Fibroblast of skin of left quadriceps (primary cell): ENCODE measurements at regions not wholly inside any gene's neighbourhood (a gene's known extent, or its start where the extent isn't known, plus 50 kb on each side); places are given as distances from the start of the nearest gene placed in this dataset.
"Not testable (repeated sequence)": the region's sequence is repeated elsewhere in the genome, so short reads cannot be mapped to it uniquely, and the experiment has no call there.

Experiments used
- DNase-seq, 2 experiments: peaks; one replicate each; pipeline ENCODE4 v3.0.0-alpha.2; 2013; ENCODE audit warnings: low read depth in 2 of 2

DNA sequence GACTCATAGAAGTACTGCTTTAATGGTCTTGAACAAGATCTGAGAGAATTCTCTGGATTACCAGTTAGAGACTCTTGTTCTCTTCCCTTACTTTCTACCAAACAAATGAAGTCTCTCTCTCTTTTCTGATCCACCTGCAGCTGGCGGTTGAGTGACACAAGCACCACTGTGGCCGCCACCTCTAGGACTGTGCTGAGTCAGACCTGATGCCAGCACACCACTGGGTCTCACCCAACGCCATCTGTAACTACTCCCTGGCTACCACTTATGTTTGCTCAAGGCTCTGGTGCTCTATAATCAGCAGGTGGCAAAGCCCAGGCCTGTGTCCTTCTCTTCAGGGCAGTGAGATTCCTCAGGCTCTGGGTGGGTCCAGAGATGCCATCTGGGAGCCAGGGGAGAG lies 1173.5 kb downstream of the RPA4 start:
- DNase-seq, result no peak

GRCh38 chrX:98065151-98065550 lies 1181.4 kb downstream of the RPA4 start:
- DNase-seq, result no peak

- DNase-seq, result peak; percentile 3
Observed at GRCh38 chrX:98067611-98068010, 1183.9 kb downstream of the RPA4 start.

DNA sequence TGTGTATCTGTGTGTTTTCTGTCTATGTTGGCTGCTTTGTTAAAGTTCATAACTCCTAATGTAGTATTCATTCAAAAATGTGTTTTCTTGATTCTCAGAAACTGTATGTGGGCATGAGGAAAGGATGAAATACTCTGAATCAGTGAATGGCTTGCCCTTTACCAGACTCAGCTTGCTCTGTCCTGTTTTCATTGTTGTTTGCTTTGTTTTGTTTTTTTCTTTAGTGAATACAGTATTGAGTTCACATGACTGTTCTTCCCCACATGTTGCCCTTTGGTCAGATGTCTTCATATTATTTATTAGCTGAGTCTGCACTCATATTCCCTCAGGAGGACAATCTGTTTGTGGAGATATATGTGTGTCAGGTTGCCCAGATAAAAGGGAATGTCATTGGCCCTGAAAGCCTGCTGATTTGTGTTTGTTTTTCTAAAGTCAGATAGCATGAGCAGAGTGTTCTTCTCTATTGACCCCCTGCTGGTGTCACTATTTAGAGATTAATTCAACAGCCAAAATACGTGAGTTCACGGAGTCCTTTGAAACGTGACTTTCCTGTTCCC lies 1184.4 kb downstream of the RPA4 start:
- DNase-seq, result no peak

DNA sequence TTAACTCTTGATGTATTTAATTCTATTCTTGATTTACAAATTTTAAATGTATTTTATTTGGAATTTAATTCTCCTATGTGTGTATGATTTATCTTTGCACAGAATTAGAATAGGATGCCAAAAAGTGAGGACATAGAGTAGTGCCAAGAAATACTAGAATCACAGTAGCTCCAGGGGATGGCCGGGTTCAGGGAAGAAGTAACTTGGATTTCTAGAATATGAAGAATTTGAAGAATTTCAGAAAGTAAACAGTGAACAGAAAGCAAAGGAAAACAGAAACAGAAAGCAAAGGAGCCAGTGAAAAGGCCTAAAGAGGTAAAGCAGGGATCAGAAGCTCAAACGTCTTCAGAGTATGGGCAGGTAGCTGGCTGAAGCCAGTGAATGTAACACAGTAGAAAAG lies 1187.6 kb downstream of the RPA4 start:
- no peak for DNase-seq

DNA sequence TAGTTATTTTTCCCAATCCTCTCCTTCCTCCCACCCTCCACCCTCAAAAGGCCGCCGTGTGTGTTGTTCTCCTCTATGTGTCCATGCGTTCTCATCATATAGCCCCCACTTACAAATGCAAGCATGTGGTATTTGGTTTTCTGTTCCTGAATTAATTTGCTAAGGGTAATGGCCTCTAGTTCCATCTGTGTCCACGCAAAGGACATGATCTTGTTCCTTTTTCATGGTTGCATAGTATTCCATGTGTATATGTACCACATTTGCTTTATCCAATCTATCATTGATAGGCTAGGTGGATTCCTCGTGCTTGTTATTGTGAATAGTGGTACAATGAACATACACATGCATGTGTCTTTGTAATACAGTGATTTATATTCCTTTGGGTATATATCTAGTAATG lies 1193.7 kb downstream of the RPA4 start:
- no peak for DNase-seq

DNA sequence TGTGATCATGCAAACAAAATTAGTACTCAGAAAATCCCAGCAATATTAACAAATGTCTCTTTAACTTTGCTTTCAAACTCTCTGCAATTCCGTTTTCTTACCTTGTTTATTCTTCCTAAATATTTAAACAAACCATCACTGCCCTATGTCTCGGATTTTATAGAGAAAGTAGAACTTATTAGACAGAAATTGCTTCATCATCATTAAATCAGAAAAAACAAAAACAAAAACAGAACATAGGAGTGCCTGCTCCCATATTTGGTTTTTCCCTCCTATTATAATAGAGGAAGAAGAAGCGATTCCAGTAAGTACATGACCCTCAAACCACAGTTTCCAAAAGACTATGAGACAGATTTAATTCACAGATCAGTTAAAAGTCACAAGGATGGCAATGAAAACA lies 1228.0 kb downstream of the RPA4 start:
- DNase-seq, result no peak

DNA sequence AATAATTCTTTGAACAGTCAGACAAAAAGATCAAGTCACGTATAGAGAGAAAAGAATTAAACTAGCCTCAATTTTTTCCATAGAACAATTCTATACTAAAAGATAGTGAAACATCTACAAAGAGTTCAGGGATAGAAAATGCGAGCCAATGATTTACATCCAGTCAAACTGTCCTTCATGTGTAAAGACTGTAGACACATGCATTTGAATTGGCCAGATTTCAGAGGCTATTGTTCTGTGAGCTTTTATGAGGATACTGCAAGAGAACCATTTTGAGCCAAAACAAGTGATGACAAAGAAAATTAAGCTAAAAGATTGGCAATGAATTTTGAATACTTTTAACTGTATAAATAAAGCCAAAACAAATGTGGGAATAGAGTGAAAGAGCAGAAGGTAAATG lies 1230.3 kb downstream of the RPA4 start:
- DNase-seq, result no peak

- no peak for DNase-seq
Observed at GRCh38 chrX:98141466-98141865, 1257.8 kb downstream of the RPA4 start.

- DNase-seq, result no peak
Observed at GRCh38 chrX:98191003-98191402, 1307.3 kb downstream of the RPA4 start.

GRCh38 chrX:98194036-98194435 lies 1310.3 kb downstream of the RPA4 start:
- DNase-seq, result no peak

DNA sequence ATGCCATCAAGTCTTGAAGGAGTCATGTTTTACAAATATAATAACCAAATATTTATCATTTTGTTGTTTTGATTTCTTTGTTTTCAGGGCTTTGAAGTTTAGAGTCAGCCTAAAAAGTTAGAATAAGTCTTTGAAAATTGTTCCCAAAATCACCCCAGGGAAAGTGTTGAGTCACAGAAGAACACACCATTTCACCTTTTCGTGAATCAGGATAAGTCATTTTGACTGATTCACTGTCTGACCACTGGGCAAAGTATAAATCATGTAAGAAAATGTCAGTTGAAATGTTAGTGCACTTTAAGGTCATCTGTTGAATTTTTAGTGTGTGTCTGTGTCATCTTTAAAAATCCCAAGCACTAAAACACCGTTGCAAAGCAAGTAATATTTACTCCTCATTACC lies 1320.1 kb downstream of the RPA4 start:
- no peak for DNase-seq

GRCh38 chrX:98207947-98208346 lies 1324.2 kb downstream of the RPA4 start:
- no peak for DNase-seq

GRCh38 chrX:98231003-98231402 lies 1347.3 kb downstream of the RPA4 start:
- DNase-seq, result no peak

DNA sequence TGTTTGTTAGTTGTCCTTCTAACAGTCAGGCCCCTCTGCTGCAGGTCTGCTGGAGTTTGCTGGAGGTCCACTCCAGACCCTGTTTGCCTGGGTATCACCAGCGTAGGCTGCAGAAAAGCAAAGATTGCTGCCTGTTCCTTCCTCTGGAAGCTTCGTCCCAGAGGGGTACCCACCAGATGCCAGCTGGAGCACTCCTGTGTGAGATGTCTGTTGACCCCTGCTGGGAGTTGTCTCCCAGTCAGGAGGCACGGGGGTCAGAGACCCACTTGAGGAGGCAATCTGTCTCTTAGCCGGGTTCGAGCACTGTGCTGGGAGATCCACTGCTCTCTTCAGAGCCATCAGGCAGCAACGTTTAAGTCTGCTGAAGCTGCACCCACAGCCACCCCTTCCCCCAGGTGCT lies 1356.4 kb downstream of the RPA4 start:
- DNase-seq, result not testable (repeated sequence)

GRCh38 chrX:98263135-98263534 lies 1379.4 kb downstream of the RPA4 start:
- no peak for DNase-seq

DNA sequence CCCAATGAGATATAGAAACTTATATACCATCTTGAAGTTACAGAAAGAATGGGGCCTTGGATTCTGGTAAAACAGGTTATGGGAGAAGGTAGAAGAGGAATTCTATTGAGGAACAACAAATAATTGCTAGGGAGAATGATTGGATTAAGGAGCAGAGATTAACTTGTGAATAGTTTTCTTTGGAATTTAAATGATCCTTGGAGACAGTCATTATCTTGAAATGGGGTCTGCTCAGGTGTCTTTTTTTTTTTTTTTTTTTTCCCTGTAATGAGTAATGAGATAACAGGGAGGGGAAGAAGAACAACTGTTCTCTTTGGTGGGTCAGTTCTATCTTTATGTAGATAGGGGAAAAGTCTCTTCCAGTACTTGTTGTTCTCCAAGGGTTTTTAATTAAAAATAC lies 1406.0 kb downstream of the RPA4 start:
- no peak for DNase-seq

- DNase-seq, result no peak
Observed at GRCh38 chrX:98294310-98294709, 1410.6 kb downstream of the RPA4 start.

GRCh38 chrX:98296129-98296528 lies 1412.4 kb downstream of the RPA4 start:
- DNase-seq, result no peak

GRCh38 chrX:98299785-98300184 lies 1416.1 kb downstream of the RPA4 start:
- no peak for DNase-seq

- DNase-seq, result not testable (repeated sequence)
Observed at GRCh38 chrX:98300536-98300935, 1416.8 kb downstream of the RPA4 start.

DNA sequence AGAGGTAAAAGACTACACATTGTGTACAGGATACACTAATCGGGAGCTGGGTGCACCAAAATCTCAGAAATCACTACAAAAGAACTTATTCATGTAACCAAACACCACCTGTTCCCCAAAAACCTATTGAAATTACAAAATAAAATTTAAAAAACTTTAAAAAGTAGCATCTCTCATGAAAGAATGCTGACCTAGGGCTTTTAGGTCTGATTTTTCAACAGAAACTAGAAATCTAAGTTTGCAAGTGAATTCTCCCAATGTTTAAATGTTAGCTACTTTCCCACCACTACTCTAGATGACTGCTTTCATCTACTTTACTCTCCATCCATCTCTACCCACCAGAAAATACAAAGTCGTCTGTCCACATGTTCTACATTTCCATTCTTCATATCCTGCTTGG lies 1447.7 kb downstream of the RPA4 start:
- no peak for DNase-seq

- DNase-seq, result no peak
Observed at GRCh38 chrX:98338544-98338943, 1454.8 kb downstream of the RPA4 start.

DNA sequence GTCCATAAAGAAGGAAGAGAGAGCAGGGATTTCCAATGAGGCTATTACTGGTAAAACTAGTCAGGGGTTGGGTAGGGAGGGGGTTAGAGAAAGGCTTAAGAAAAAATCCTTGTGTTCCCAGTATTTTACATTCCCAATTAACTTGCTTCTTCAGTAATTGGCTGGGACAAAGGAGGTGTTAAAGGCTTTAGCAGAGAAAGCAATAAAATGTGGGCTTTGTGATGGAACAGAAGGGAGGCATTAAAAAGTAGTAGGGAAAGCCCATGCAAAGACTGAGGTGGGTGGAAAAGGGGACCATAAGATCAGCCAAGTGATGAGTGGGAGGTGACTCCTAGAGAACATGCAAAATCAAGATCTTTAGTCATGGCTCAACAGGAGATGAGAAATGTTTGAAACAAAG lies 1467.2 kb downstream of the RPA4 start:
- no peak for DNase-seq

DNA sequence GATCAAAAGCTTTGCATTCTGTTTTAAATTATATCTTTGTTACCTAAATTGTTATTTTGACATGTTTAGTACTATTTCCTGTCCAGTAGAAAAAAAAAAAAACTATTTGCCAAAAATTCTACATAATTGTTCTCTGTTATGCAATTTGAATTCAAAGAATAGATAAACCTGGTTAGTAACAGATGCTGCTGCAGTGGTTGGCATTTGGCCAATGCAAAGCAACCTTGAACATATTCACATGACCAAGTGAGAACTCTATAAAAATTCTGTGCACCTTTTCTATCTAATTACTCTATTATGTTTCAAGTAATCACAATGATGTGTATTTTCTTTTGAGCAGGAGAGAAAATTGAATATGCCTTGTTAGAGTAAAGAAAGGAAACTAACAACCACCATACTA lies 1473.4 kb downstream of the RPA4 start:
- DNase-seq, result no peak
